ENCODE measurements at regions not wholly inside any gene's neighbourhood (a gene's known extent, or its start where the extent isn't known, plus 50 kb on each side); places are given as distances from the start of the nearest gene placed in this dataset.

GRCh38 chr4:84046551-84046950 lies 452.5 kb downstream of the NKX6-1 start:
- no peak for TF ChIP-seq CTCF (conservative IDR thresholded peaks at IDR 0.05; ENCODE audit: low read depth in 2 of 2)
- no peak for TF ChIP-seq EZH2phosphoT487 (IDR thresholded peaks at IDR 0.05; ENCODE audit: unreplicated experiment)
- no peak for TF ChIP-seq EZH2 (IDR thresholded peaks at IDR 0.05; ENCODE audit: low read depth, unreplicated experiment)
- TF ChIP-seq POLR2AphosphoS5 (IDR thresholded peaks at IDR 0.05; ENCODE audit: low read depth), result no peak
- no peak for TF ChIP-seq CREB1 (CRISPR knock-in tag; IDR thresholded peaks at IDR 0.05; ENCODE audit: low read depth)
- no peak for TF ChIP-seq REST (IDR thresholded peaks at IDR 0.05; ENCODE audit: unreplicated experiment)
- TF ChIP-seq JUNB (IDR thresholded peaks at IDR 0.05; ENCODE audit: unreplicated experiment), result no peak
- TF ChIP-seq ZNF114 (CRISPR knock-in tag; IDR thresholded peaks at IDR 0.05), result no peak
- TF ChIP-seq ETS1 (IDR thresholded peaks at IDR 0.05), result no peak

All from GM23338 (cell line).